ENCODE measurements at regions not wholly inside any gene's neighbourhood (a gene's known extent, or its start where the extent isn't known, plus 50 kb on each side); places are given as distances from the start of the nearest gene placed in this dataset.

- Histone ChIP-seq H3K9me3 (no peaks in the 10 kb centered on the region), H3K4me3 (no peak overlapping the region), H3K36me3 (no peaks in the 10 kb centered on the region), H3K27me3 (no peaks in the 10 kb centered on the region)
- no peak for DNase-seq
These were observed 299.1 kb upstream of the NXPH2 start for GRCh38 chr2:139079311-139079710.

GRCh38 chr2:139078376-139078775, 298.2 kb upstream of the NXPH2 start:
- no peak for DNase-seq
- H3K27me3 ChIP-seq: no peaks in the 10 kb centered on the region
- H3K36me3 ChIP-seq: no peaks in the 10 kb centered on the region
- H3K4me3 ChIP-seq: no peak overlapping the region
- H3K9me3 ChIP-seq: no peaks in the 10 kb centered on the region

GRCh38 chr2:139077099-139077737, 297.0 kb upstream of the NXPH2 start:
- H3K27me3 ChIP-seq: no peaks in the 10 kb centered on the region
- no peaks in the 10 kb centered on the region for H3K36me3 ChIP-seq
- H3K9me3 ChIP-seq: no peaks in the 10 kb centered on the region
- DNase-seq: no peak
- no peak overlapping the region for H3K4me3 ChIP-seq

DNA sequence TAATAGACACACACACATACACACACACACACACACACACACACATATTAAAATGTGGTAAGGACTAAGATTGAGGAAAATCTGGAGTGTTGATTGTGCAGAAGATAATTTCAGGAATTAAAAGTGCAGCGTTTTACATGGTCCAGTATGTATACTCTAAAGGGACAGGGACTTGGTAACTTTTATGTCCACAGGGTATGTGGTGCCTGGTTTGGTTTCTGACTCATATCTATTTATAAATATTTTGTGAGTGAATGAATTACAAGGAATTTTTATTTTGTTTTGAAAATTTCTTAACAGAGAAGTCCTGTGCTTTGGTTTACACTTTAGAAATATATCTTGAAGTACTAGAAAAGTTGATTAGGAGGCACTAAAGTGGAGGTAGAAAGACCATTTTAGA, 287.7 kb upstream of the NXPH2 start:
- no peak for DNase-seq
- H3K4me3 ChIP-seq: no peak overlapping the region
- no peaks in the 10 kb centered on the region for H3K36me3 ChIP-seq
- H3K27me3 ChIP-seq: no peaks in the 10 kb centered on the region
- H3K9me3 ChIP-seq: no peaks in the 10 kb centered on the region

- no peak for DNase-seq
- Histone ChIP-seq H3K4me3 (no peak overlapping the region), H3K27me3 (no peaks in the 10 kb centered on the region), H3K9me3 (no peaks in the 10 kb centered on the region), H3K36me3 (no peaks in the 10 kb centered on the region)
These were observed 286.9 kb upstream of the NXPH2 start for GRCh38 chr2:139067072-139067471.

- Histone ChIP-seq H3K36me3 (no peaks in the 10 kb centered on the region), H3K27me3 (no peaks in the 10 kb centered on the region), H3K4me3 (no peak overlapping the region), H3K9me3 (no peaks in the 10 kb centered on the region)
- DNase-seq: no peak
These were observed 284.0 kb upstream of the NXPH2 start for GRCh38 chr2:139064159-139064558.

DNA sequence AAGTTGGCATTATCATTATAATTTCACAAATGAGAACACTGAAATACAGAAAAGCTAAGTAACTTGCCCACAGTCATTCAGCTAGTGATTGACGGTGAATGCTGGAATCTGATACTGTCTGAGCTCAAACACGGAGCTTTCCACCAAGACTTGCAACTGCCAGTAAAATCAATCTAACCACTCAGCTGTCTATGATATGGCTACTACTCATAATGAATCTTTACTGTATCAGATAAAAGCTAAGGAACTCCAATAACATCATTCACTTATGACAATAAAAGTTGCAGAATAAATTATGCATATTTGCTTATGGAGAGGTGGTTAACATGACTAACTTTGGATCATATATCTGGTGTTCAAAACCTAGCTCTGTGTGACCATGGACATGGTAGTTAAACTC, 279.4 kb upstream of the NXPH2 start:
- no peaks in the 10 kb centered on the region for H3K36me3 ChIP-seq
- no peak for DNase-seq
- H3K4me3 ChIP-seq: no peak overlapping the region
- H3K27me3 ChIP-seq: no peaks in the 10 kb centered on the region
- H3K9me3 ChIP-seq: no peaks in the 10 kb centered on the region

DNA sequence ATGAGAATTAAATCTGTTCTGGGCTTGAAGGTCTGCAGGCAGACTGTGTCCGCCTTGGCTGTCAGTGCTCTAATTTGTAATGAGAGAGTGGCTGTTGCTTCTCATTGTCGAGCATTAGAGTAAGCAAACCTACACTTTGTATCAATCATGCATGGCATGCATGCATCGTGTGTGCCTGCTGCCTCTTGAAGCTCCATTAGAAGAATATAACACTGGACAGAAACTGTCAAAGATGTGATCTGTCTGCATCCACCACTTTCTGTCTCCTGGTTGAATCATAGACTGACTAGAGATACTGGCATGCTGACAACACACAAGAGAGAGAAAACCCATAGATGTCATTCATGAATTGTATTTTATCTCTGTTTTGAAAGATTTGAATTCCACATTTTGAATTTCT, 275.0 kb upstream of the NXPH2 start:
- Histone ChIP-seq H3K9me3 (no peaks in the 10 kb centered on the region), H3K36me3 (no peaks in the 10 kb centered on the region), H3K27me3 (no peaks in the 10 kb centered on the region), H3K4me3 (no peak overlapping the region)
- DNase-seq: no peak

GRCh38 chr2:139048017-139048416, 267.8 kb upstream of the NXPH2 start:
- no peak for DNase-seq
- Histone ChIP-seq H3K27me3 (no peaks in the 10 kb centered on the region; the same call in 1 of the 2 replicates), H3K36me3 (no peaks in the 10 kb centered on the region), H3K4me3 (no peak overlapping the region), H3K9me3 (no peaks in the 10 kb centered on the region)

DNA sequence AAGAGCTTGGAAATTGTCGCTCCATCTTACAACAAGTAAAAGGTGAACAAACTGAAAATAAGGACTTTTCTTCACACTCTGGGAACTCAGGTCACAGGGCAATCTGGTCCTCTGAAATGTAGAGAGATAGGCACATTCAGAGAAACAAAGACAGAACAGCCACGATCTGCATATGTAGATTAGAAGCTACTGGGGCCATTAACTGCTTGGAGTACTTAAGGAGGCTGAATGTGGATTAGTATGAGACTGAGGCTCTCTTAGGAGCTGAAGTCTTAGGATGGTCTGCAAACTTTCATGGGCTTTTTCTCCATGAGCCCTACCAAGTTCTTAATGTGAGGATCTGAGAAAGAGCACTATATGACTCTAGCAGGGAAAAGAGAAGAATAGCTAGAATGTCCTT, 265.3 kb upstream of the NXPH2 start:
- DNase-seq: no peak
- Histone ChIP-seq H3K4me3 (no peak overlapping the region), H3K9me3 (no peaks in the 10 kb centered on the region), H3K27me3 (no peaks in the 10 kb centered on the region; the same call in 1 of the 2 replicates), H3K36me3 (no peaks in the 10 kb centered on the region)

GRCh38 chr2:139034064-139034463, 253.9 kb upstream of the NXPH2 start:
- no peak for DNase-seq
- H3K4me3 ChIP-seq: no peak overlapping the region
- peaks cover 10% of the 10 kb centered on the region for H3K9me3 ChIP-seq
- H3K27me3 ChIP-seq: no peaks in the 10 kb centered on the region
- no peaks in the 10 kb centered on the region for H3K36me3 ChIP-seq

DNA sequence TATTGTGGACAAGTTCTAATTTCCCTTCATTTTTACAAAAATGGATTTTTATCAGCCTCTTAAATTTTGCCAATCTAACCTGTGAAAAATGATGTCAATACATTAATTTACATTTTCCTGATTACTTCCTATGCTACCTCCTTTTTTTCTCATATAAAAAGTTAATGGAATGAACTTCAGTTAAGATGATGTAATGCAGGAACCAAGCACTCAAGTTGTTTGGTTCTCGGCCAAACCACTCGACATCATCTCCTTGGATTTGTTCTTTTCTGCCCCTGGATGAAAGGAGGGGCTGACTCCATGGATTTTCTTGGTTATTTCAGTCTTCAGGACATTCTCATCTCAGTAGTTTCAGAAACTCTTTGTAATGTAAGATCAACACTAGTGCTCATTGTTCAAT, 253.1 kb upstream of the NXPH2 start:
- Histone ChIP-seq H3K36me3 (no peaks in the 10 kb centered on the region), H3K4me3 (no peak overlapping the region), H3K9me3 (peaks cover 10% of the 10 kb centered on the region), H3K27me3 (no peaks in the 10 kb centered on the region)
- peak; percentile 64 for DNase-seq

GRCh38 chr2:139031722-139032121, 251.5 kb upstream of the NXPH2 start:
- Histone ChIP-seq H3K9me3 (peaks cover 10% of the 10 kb centered on the region), H3K4me3 (no peak overlapping the region), H3K36me3 (no peaks in the 10 kb centered on the region), H3K27me3 (no peaks in the 10 kb centered on the region)
- DNase-seq: peak; percentile 15

- H3K36me3 ChIP-seq: no peaks in the 10 kb centered on the region
- no peak overlapping the region for H3K4me3 ChIP-seq
- H3K9me3 ChIP-seq: no peaks in the 10 kb centered on the region; the same call in 1 of the 2 replicates
- no peak for DNase-seq
- H3K27me3 ChIP-seq: no peaks in the 10 kb centered on the region
These were observed 240.1 kb upstream of the NXPH2 start for GRCh38 chr2:139020287-139020686.

DNA sequence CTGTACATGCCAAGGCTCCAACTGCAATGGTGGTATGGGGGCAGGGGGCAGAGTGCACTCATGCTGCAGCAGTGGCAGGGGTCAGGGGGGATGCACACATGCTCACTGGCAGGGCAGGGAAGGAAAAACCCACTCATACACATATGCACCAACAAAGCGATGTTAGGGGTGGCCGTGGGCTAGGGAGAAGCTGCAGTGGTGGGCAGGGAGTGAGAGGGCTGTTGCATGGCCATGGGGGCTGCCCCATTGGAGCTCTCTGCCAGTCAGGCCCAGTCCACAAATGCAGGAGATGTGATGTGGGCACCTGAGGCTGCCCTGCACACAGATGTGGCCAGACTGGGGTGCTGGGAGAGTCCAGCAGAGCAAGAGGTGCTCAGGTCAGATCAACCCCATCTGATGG, 238.1 kb upstream of the NXPH2 start:
- Histone ChIP-seq H3K9me3 (no peaks in the 10 kb centered on the region; the same call in 1 of the 2 replicates), H3K27me3 (no peaks in the 10 kb centered on the region), H3K4me3 (no peak overlapping the region), H3K36me3 (no peaks in the 10 kb centered on the region)
- DNase-seq: no peak

DNA sequence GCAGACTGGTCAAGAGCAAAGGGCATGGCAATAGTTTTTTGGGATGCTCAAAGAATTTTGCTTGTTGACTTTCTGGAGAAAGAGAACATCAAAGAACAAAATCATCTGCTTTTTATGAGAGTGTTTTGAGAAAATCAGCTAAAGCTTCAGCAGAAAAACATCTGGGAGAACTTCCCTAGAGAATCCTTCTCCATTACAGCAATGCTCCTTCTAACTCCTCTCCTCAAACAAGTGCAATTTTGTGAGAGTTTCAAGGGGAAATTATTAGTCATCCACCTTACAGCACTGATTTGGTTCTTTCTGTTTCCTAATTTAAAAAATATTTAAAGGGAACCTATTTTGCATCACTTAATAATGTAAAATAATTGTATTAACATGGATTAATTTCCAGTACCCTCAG, 226.9 kb upstream of the NXPH2 start:
- Histone ChIP-seq H3K27me3 (no peaks in the 10 kb centered on the region), H3K9me3 (no peaks in the 10 kb centered on the region), H3K36me3 (no peaks in the 10 kb centered on the region), H3K4me3 (no peak overlapping the region)
- no peak for DNase-seq

GRCh38 chr2:139000131-139000785, 220.1 kb upstream of the NXPH2 start:
- no peak overlapping the region for H3K4me3 ChIP-seq
- H3K36me3 ChIP-seq: no peaks in the 10 kb centered on the region
- no peaks in the 10 kb centered on the region; the same call in 1 of the 2 replicates for H3K9me3 ChIP-seq
- no peak for DNase-seq
- H3K27me3 ChIP-seq: no peaks in the 10 kb centered on the region

DNA sequence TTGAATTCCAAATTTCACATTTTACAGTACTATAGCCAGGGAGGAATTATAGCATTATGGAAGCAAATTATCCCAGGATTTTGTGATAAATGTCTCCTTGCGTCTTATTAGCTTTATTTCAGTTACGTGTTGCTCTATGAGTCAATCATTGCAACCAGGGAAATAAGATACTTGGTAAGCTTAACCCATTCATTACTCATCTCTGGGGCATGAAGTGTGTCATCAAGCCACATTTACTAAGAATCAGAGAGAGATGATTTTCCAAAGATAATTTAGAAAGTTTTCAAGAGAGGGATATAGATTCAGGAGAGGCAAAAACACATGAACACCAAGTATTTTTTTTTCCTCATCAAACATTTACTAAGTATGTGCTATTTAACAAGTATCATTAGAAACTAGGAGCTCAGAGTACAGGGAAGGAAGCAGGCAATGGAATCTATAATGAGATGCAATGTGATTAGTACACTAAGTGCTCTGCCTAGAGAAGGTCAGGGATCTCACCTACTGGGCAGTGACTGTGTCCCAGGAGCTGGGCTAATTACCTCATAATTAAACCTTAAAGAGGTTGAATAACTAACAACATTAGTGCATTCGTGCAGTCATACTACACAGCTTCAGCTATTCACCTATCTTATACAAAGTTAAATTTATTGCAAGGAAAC, 217.8 kb upstream of the NXPH2 start:
- H3K4me3 ChIP-seq: no peak overlapping the region
- peak; percentile 20 for DNase-seq
- no peaks in the 10 kb centered on the region; the same call in 1 of the 2 replicates for H3K9me3 ChIP-seq
- H3K36me3 ChIP-seq: no peaks in the 10 kb centered on the region
- H3K27me3 ChIP-seq: no peaks in the 10 kb centered on the region

All from MG63 (cell line).